AG08396 (cell line): ENCODE measurements at regions not wholly inside any gene's neighbourhood (a gene's known extent, or its start where the extent isn't known, plus 50 kb on each side); places are given as distances from the start of the nearest gene placed in this dataset.
"Not testable (repeated sequence)": the region's sequence is repeated elsewhere in the genome, so short reads cannot be mapped to it uniquely, and the experiment has no call there.

ENCODE experiments used
- DNase-seq: peaks from one replicate; pipeline ENCODE4 v3.0.0; 2012; ENCODE audit warnings: low spot score, mixed read lengths

DNA sequence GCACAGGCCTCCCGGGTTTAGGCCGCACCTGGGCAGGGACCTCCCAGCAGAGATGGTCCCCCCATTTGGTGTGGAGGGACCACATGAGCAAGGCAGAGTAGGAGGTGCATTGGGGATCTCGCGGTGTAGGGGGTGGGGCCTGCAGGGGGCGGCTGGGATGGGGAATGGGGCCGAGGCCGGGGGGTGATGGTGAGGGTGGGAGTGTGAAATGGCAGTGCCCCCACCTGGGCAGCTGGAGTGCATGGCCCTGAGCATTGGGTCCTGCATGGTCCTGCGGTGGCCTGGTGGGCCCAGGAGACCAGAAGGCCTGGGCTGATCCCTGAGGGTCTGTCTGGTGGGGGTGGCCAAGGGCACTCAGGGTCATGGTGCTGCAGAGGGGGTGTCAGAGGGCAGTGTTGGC, 111.8 kb downstream of the KIF26A start:
- DNase-seq: no peak

DNA sequence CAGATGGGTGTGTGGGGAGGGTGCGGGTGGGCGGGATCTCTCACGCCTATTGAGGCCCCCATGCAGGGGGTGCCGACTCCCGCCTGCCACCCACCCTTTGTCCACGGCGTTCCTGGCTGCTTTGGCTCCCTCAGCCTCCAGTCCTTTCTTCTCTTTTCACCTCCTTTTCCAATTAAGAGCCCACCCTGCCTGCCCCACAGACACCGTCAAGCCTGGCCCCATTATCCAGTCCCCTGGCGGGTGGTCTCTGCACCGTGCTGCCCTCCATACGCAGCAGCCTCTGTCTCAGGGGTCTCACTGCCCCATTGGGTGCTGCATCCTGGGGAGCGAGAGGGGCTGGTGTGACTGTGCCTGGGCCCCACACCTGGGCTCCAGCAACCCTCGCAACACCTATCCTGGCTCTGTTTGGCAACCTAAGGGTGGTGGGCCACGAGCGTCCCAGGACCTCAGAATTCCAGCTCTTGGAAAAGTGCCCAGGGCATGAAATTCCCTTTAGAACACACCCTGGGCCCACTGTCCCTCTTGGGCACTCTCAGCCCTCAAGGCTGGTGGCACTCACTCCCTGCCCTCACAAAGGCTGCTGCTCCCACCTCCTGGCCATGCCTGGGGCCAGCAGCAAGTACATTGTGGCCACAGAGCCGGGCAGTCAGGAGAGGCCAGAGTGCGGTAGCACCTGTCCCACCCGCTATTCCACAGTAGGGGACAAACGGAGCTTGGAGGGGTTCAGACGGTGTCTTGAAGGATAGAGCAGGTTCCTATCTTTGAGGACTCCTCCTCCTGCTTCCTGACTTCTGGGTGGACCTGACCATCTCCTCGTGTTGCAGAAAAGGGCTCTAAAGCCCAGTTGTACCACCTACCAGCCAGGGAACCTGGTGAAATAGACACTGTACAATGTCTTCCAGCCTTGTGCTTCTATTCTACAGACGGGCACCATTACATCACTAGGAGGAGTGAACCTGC, 114.1 kb downstream of the KIF26A start:
- no peak for DNase-seq

GRCh38 chr14:104253223-104253822, 114.9 kb downstream of the KIF26A start:
- no peak for DNase-seq

GRCh38 chr14:104253901-104254353, 115.5 kb downstream of the KIF26A start:
- no peak for DNase-seq

GRCh38 chr14:104254735-104255400, 116.5 kb downstream of the KIF26A start:
- no peak for DNase-seq

- no peak for DNase-seq
These were observed 117.6 kb downstream of the KIF26A start for GRCh38 chr14:104256025-104256424.

- DNase-seq: no peak
These were observed 124.4 kb downstream of the KIF26A start for GRCh38 chr14:104262515-104263514.

DNA sequence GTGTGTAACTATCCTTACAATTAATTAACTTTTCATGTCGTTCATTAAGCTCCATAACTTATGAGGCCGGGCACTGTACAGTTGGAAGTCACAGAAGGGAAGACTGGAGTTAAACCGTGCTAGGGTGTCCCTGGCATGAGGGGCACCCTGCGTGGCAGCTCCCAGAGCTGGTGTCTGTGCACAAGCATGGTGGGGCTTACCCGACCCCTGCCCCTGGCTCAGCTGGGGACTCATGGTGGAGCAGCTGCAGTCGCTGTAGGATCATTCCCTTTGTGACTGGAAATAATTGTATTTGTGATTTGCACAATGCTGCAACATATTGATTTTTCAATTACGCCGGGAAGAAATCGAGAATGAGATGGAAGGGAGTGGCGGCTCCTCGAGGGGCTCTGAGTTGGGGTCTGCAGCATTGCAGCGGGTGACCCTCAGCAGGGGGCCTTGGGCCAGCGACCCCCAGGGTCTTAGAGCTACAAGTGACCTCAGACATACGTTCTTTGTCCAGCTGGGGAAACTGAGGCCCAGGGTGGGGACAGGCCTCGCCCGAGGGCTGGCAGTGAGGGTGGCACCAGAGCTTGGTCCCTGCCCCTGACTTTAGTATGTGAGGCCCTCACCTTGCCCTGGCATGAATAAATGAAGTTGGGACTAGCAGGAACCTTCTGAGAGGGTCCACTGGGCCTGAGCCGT, 125.4 kb downstream of the KIF26A start:
- DNase-seq: no peak

- DNase-seq: no peak
These were observed 126.3 kb downstream of the KIF26A start for GRCh38 chr14:104264495-104265265.

- no peak for DNase-seq
These were observed 127.7 kb downstream of the KIF26A start for GRCh38 chr14:104265918-104266630.

- no peak for DNase-seq
These were observed 128.5 kb downstream of the KIF26A start for GRCh38 chr14:104266631-104267575.

- DNase-seq: no peak
These were observed 129.5 kb downstream of the KIF26A start for GRCh38 chr14:104267895-104268294.

- no peak for DNase-seq
These were observed 129.9 kb downstream of the KIF26A start for GRCh38 chr14:104268295-104268694.

- DNase-seq: no peak
These were observed 130.5 kb downstream of the KIF26A start for GRCh38 chr14:104268725-104269436.

DNA sequence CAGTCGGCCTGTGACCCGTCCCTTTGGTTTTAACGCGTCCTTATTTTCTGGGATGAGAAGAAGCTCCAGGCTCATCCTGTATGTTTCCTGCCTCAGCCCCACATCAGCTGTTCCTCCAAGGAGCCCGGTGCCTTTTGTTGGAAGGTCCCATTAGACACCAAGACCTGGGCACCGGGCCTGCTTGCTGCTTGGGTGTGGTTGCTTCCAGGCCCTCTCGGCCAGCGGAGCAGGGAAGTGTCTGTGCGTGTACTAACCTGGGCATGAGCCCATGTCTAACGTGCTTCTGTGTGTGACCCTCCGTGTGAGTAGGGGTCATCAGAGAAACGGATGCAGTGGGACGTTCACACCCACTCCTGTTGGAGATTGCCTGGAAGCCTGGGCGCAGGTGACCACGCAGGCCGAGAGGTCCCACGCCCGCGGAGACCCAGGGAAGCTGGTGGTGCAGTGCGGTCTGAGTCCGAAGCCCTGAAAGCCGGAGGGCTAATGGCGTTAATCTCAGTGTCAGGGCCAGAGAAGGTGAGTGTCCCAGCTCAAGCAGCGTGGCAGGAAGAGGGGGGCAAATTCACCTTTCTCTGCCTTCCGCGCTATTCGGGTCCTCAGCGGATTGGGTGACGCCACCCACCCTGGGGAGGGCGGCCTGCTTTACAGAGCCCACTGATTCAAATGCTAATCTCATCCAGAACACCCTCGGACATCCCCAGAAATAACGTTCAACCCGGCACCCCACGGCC, 131.3 kb downstream of the KIF26A start:
- not testable (repeated sequence) for DNase-seq

GRCh38 chr14:104271391-104271790, 133.0 kb downstream of the KIF26A start:
- no peak for DNase-seq

GRCh38 chr14:104274806-104275205, 136.4 kb downstream of the KIF26A start:
- no peak for DNase-seq
